SW480 (cell line): ENCODE measurements at regions not wholly inside any gene's neighbourhood (a gene's known extent, or its start where the extent isn't known, plus 50 kb on each side); places are given as distances from the start of the nearest gene placed in this dataset.

Experiments used
- DNase-seq: peaks from one replicate; pipeline ENCODE4 v3.0.0-alpha.2; 2016; ENCODE audit warnings: low spot score

DNA sequence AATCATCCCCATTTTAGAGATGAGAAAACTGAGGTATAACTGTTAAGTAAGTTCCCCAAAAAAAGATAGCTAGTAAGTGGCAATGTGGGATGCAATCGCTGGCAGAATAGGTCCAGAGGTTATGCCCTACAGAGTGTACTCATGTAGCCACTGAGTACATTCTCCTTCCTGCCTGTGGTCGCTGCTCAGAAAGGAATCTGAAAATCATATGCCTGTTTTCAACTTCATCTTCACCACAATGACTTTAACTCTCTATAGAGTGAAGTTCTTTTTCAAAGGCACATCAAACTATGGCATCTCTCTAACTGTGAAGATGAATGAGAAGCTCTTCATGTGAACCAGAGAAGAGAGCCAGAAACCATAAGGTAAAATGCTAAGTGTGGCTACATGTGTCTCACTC is 162.2 kb upstream of the SLC25A13 start:
- no peak for DNase-seq

DNA sequence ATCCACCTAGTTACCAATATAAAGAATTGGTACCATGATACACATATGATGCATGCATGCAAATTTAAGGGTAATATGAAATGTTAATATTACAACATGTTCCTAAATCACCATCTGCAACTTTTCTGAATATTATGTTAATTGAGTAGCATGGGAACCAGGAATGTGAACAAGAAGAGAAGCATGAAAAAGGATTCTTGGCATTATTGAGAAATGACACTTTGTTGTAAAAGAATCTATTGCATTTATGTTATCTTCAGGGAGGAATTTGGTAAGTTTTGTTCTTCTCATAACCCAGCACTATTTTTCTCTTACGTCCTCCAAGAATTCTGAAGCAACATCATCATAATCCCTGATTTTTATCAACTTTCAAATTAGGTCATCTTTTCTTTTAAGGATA is 159.9 kb upstream of the SLC25A13 start:
- no peak for DNase-seq

DNA sequence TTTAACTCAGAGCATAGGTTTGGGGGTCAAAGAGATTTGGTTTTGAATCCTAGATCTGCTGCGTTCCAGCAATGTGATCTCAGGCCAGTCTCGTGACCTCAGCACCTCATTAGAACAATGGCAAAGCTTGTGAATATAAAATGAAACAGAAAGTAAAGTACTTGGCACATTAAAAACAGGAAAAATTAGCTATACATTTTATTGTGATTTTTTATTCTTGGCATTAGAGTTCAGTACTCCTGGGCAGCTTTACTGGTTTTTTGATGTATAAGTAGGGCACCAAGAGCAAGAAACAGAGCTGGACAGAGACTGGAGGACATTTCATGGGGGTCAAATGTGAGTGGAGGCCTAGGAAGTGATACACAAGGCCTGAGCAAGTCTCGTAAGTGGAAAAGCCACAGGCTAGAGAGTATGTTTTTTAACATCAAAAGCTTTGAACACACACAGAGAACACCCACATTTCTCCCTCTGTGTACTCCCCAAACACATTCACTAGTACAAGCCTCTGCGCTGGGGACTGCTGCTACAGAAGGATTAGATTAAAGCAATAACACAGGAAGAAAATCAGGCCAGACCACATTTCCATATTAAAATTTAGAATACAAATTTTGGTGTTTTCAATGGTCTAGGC is 157.2 kb upstream of the SLC25A13 start:
- DNase-seq, result no peak

DNA sequence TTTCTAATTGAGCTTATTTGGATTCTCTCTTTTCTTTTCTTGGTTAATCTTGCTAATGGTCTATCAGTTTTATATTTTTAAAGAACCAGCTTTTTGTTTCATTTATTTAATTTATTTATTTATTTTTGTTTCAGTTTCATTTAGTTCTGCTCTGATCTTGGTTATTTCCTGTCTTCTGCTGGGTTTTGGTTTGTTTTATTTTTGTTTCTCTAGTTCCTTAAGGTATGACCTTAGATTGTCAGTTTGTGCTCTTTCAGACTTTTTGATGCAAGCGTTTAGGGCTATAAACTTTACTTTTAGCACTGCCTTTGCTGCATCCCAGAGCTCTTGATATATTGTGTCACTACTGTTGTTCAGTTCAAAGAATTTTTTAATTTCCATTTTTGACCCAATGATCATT is 149.7 kb upstream of the SLC25A13 start:
- DNase-seq, result no peak

DNA sequence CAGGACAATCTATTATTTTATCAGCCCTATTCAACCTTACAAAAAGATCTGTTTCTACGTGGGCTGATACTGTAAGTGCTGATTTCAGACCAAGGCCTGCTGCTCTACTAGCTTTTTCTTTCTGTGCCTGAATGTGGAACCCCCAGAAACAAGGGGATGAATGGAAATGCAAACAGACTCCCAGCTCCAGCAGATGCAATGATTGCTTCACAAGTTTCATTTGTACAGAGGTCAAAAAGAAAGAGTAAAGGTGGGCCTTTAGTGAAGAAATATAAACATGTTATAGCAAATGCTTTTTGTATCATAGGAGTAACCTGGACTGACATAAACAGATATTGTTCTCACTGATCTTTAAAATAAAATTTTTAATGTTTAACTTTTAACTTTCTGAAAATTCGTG is 130.2 kb upstream of the SLC25A13 start:
- DNase-seq, result no peak

DNA sequence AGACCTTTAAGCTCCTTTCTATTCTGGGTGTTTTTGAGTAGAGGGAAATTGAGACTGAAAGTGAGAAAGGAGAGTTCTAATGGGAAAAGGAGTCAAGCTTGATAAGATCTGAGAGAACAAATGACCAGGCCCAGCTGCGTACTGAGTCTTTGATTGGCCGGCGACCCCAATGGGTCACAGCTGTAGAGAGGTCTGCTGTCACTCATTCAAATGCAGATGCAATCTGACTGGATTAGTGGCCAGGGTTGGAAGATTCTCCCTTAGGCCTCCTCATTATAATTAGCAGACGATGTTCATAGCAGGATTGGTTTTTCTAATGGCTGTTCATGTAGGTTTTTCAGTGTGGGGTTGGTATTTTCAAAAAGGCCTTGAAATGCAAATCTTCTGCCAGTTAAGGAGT is 127.2 kb upstream of the SLC25A13 start:
- DNase-seq, result no peak

DNA sequence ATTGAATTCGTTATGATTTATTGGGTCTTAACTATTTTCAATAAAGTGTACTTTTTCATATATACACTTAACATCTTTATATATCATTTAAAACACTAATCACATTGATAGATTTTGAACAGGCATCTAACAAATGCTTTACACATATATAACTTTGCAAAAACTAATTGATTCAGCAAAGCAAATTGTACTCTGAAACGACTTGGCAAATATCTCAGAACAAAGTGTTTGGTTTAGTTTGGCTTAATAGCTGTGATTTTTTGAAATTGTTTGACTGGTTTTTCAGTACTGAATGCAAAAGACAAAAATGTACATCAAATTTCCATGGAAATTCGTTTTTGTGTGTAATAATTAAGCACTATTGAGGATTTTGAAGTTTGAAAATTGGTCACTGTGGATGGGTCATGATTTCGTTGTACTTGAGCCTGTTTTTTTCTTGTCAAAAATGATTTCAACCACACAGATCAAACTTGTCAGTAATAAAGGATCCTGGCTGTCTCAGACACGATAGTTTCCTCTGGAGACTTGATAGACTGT is 125.3 kb upstream of the SLC25A13 start:
- no peak for DNase-seq

DNA sequence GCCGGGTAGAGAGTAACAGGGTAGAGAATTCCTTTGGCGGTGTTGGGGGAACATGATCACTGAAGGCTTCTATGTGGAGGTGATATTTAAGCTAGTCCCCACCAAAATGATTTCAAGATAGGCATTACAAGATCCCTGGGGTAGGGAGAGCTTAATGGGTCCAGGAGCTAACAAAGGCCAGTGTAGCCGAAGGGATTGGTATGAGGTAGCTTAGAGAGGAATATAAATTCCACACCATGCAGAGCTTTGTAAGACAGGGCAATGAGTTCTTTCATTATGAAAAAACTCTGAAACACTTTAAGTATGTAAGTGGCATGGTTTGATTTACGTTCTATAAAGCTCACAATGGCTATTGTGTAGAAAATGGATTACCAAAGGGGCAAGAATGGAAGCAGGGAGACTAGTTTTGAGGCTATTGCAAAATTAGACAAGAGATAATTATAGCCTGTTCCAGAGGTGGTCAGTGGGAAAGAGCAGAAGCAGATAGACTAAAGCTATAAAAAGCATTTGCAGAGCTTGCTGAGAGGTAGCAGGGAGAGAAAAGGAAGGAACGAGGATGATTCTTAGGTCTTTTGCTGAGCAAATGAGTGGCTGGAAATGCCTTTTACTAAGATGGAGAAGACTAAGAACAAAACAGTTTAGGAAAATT is 119.7 kb upstream of the SLC25A13 start:
- no peak for DNase-seq

DNA sequence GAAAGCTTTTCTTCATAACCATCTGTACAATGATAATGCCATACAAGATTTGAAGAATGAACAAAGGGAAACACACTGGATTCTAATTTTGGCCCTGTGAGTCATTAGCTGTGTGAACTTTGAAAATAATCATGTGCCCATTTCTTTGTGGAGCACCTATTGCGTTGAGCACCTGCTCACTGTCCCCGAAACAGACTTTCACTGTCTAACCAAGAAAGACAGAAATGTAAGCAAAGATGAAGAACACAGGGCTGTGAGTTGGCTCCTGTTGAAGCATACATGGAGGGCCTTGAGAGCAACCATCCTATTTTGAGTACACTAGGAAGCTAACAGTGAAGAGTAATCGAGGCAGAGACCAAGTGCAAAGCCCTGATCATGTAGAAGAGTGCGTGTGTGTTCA is 118.4 kb upstream of the SLC25A13 start:
- no peak for DNase-seq

DNA sequence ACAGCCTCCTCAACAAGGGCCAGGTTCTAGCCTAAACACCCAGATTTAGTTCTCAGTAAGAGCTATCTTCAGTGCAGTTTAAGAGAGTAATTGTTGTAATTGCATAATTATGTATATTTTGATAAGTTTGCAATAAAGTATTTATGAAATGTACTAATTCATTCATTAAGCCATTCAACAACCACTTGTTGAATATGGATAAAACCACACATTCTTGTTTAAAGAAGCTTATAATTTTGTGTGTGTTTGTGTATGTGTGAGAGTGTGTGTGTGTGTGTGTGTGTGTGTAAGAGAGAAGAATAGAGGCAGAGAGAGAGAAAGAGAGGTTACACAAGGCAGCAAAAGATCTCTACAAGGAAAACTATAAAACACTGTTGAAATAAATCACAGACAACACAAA is 115.0 kb upstream of the SLC25A13 start:
- no peak for DNase-seq

DNA sequence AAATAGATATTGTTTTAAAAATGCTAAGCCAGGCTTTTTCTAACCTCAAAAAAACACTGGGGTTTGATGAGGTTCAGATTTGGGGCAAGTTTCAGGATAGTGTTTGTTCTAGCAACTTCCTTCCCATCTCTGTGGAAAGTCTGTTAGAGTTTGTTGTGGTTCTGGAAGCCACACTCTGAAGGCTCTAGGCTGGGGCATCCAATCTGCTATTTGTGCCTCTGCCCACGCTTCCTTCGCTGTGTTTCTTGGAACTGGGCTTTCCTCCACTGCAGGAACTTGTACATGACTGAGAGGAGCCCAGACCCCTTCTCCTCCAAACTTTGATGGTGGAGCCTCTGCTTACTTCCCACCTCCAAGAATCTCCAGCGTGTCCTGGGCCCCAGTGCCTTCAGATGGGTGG is 108.5 kb upstream of the SLC25A13 start:
- no peak for DNase-seq

DNA sequence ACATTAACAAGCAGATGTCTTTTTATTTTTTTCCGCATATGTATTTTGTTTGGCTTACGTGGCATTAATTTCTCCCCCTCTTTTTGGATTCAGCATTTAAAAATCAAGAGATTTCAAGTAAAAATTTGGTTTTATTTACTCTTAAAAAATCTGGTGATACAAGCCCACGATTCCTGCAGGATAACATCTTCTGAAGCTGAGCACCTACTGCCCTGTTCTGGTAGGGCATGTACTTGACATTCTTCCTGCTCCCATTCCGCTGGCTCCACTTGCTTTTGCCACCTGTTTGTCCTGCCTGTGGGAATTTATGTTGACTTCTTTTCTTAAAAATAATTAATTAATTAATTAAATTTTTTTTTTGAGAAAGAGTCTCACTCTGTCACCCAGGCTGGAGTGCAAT is 105.2 kb upstream of the SLC25A13 start:
- DNase-seq, result no peak

DNA sequence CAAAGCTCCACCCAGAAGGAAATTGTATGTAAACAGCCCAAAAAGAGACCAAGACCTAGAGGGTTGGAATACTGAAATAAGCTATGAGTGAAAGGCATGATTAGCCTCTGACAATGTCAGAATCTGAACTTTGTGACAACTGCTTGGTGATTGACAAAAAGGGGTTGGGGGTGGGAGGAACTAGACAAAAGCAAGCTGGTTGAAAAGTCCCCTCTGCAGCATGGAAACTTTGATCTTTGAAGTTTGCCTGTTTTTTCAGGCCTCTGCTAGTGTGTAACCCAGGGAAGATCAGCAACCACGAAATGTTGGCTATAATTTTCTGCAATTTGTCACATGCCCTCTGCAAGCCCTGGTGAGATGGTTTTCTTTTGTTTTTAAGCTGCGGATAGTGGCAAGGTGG is 104.8 kb upstream of the SLC25A13 start:
- DNase-seq, result no peak

DNA sequence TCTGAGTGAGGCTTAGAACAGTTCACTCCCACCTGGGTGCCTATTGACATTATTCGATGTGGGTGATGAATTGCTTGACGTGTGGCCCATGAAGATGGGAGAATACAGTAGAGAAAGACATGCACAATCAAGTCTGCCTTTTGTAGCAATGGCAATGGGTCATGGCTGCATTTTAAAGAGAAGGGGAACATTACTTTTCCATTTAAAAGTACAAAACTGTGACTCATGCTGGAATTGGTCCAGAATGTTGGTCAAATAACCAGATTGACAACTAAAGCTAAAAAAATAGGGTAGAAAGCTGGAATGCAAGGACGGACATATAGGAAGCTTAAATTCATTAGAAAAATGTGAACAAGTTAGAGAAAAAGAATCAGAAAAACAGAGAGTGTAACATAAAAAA is 104.1 kb upstream of the SLC25A13 start:
- no peak for DNase-seq

DNA sequence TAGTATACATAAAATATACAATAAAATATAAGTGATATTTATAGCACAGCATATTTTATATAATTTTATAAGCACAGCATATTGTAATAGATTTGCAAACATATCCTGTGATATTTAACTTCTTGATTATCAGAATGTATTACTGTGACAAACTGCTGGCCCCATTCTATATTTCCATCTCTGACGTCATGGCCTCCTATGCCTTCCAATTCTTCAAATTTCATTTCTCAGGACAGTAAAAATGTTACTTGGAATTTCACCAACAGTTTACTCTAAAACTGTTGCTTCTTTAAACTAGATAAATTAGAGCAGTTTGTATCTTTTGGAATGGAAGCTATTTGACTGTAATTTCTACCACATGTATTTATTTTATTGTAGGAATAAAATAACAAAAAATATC is 102.5 kb upstream of the SLC25A13 start:
- DNase-seq, result no peak

DNA sequence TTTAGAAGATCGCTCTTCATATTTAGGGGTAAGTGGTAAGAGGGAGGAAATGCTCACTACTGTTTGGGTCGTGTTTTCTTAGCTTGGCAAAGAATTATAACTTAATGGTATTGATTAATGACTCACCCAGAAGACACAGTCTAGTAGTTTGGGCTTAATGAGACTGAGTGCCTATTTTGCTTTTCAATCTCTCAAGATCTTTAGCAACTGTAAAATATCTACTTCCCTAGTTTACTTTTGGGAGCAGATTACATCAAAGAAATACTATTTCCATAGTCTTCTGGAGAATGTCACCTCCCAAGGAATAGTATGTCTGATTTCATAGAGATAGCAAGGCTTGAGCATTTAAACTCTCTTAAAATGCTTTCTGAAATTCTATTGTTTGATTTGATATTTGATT is 100.5 kb upstream of the SLC25A13 start:
- no peak for DNase-seq

DNA sequence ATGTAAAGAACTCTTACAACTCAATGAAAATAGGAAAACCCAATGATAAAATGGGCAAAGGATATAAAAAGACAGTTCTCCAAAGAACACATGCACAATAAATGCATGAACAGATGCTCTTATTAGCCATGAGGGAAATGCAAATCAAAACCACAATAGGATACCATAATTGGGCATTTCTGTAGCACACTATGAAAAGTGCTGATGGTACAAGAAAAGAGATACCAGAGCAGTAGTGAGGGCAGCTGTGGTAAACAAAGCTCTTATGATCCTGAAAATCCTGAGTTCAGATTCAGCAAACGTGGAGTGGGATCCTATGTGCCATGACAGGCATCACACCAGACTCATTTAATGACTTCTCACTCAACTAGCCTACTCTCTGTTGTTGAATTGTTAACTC is 96.7 kb upstream of the SLC25A13 start:
- DNase-seq, result no peak

DNA sequence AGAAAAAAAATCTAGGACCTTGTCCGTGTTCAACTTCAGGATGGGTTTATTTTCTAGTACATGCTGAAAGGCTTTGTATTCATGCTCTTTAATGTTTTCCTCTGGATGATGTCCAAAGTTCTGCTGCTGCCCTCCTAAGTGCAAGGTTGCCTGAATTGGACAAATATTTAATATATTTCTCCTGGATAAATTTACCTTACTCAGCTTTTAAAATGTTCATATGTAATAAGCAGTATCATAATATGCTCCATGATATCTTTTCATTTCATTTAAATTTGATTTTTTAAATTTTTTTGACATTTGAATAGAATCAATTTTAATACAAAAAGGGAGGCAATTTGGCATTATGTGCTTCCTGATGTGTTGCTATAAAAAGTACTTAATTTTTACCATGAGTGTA is 95.9 kb upstream of the SLC25A13 start:
- no peak for DNase-seq

DNA sequence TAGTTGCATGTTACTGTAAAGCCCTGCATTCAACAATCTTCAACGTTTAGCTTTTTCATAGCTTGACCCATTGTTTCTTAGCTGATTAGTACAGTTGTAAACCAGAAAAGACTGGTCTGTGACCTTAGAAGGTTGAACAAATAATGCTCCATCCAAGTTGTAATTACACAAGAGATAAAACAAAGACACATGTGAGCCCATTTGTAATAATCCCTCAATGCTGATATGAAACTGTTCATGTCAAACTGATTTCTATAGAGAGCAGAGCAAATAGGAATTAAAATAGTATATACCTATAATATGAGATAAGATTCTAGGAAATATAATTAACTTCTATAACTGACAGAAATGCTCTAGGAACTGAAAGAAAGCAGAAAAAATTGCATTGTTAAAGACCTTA is 94.7 kb upstream of the SLC25A13 start:
- no peak for DNase-seq

DNA sequence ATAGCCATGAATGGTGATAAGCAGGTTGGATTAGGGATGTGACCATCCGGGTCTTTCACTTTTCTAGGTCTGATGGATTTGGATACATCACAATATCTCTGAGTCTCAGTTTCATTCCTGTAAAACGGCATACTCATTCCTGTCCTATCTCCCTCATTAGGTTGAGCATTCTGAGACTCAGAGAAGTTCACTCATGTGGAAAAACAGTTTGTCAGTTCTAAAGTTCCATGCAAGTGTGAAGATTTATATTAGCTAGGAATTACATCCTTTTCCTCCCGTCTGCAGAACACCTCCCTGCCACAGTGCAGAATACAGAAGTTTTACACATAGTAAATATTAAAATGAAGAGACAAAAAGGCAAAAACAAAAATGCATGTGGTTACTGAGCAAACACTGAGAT is 94.2 kb upstream of the SLC25A13 start:
- no peak for DNase-seq

DNA sequence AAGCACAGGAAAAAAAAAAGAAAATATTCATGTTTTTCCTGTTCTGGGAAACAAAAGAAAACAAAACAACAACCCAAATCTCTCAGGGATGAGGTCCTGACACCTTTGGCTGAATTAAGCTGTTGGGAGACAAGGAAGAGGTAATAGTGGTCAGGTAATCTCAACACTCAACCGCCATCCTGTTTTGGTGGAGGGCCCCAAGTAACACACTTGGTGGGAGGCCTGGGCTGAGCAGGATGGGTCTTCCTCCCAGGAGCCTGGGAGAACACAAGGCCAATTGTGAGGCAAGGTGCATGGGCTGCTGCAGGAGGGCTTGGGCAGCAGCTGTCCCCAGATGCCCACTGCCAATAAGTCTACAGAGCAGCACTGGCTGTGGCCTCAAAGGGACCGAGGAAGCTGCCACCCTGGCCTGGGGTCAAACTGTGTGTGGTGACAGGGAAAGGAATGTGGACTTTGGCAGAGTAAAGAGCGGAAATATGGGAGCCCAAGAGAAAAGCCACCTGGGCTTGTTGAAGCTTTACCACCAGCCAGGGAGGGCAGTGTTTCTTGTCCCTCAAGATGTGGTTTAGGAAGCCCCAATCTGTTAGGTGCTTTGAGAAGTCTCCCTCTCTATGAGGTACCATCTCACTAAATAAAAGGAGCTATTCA is 93.5 kb upstream of the SLC25A13 start:
- DNase-seq, result peak; percentile 79

DNA sequence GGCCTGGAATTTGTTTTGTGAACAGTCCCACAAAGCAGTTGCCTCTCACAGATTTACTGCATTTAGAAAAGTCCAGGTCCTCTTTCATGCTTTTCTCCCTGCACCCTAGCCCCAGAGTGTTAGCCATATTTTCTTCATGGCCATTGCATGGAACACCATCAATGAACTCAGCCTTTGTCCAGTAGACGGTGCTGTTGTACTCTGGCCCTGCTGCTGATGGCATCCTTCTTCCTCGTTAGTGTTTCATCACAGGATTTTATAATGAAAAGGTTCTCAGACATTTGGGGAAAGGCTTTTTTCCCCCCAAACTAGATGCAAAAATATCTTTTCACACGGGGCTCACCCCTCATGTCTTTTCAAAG is 93.0 kb upstream of the SLC25A13 start:
- DNase-seq, result peak; percentile 64

DNA sequence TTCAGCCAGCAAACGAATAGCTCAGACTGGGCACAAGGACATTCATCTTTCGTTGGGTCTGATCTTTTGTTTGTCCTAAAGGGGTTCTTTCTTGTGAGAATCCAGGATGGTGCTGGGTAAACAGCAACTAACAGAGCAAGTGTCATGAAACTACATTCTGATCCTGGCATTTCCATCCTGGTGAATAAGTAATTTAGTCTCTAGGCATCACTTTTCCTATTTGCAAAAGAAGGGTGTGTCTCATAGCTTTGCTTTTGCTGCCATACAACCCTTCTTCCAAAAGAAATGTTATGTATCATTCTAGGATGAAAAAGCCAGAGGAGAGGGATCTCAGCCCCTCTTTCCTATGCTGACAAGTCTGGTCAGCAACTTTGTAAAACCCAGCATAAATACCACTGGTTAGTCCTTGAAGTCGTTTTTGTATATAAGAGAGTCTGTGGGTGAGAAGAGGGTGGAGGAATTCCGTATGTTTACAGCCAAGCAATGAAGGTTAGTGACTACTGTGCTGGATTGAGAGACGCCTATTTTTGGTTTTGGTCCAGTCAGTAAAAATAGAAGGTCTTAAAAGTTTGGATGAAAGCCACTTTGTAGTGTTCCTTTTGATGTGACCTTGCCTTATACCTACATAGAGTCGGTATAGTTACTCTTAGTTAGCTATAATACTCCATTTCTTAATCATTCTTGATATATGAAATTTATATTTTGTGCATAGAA is 88.4 kb upstream of the SLC25A13 start:
- DNase-seq, result no peak
